Erythroblast (primary cell): ENCODE measurements at regions not wholly inside any gene's neighbourhood (a gene's known extent, or its start where the extent isn't known, plus 50 kb on each side); places are given as distances from the start of the nearest gene placed in this dataset.

Experiments
- DNase-seq, 2 experiments: peaks; one replicate each; lab custom pipeline; 2025; lab: John Stamatoyannopoulos, UW
- GATA1 ChIP-seq: IDR thresholded peaks from 2 replicates; pipeline ENCODE4 v1.6.1; 2011; ENCODE audit warnings: low read depth, mild to moderate bottlenecking, control low read depth, low read length, moderate library complexity
- POLR2A ChIP-seq: IDR thresholded peaks from 2 replicates; pipeline ENCODE4 v1.6.1; 2011; ENCODE audit warnings: mild to moderate bottlenecking, low read length

GRCh38 chr12:43294916-43295315 lies 257.1 kb downstream of the ADAMTS20 start:
- no peak for DNase-seq
- TF ChIP-seq POLR2A = no peak
- no peak for TF ChIP-seq GATA1

- no peak for DNase-seq
- TF ChIP-seq POLR2A (no peak), GATA1 (no peak)
Observed at GRCh38 chr12:43294147-43294546, 257.9 kb downstream of the ADAMTS20 start.

GRCh38 chr12:43293396-43293795 lies 258.6 kb downstream of the ADAMTS20 start:
- DNase-seq = no peak
- no peak for TF ChIP-seq GATA1
- no peak for TF ChIP-seq POLR2A

DNA sequence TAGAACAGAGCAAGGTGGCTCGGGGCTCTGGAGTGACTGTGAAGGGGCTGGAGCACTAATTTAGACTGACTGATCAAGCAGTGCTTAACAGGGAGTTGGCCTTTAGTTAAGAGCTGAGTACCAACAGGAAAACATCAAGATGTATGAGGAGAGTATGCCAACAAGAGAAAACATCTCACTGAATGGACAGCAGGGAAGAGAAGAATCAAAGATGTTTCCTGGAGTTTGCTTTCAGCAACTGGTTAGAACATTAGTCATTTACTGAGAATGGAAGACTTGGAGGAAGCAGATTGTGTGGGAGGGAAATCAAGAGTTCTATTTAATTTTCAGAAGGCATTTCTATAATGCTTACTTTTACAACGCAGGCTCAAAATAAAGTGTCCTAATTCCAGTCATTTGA lies 259.3 kb downstream of the ADAMTS20 start:
- TF ChIP-seq GATA1 = no peak
- no peak for TF ChIP-seq POLR2A

GRCh38 chr12:43291516-43291915 lies 260.5 kb downstream of the ADAMTS20 start:
- DNase-seq = no peak

More for the DNA sequence above, 259.3 kb downstream of the ADAMTS20 start:
- no peak for DNase-seq

GRCh38 chr12:43290836-43291235 lies 261.2 kb downstream of the ADAMTS20 start:
- no peak for DNase-seq
- TF ChIP-seq POLR2A = no peak
- no peak for TF ChIP-seq GATA1

More at GRCh38 chr12:43291516-43291915, 260.5 kb downstream of the ADAMTS20 start:
- TF ChIP-seq POLR2A (no peak), GATA1 (no peak)

- TF ChIP-seq GATA1 = no peak
- TF ChIP-seq POLR2A = no peak
- no peak for DNase-seq
Observed at GRCh38 chr12:43289426-43289801, 262.6 kb downstream of the ADAMTS20 start.

GRCh38 chr12:43288671-43289425 lies 263.2 kb downstream of the ADAMTS20 start:
- TF ChIP-seq GATA1 = no peak
- no peak for TF ChIP-seq POLR2A
- DNase-seq = no peak

GRCh38 chr12:43287706-43288383 lies 264.2 kb downstream of the ADAMTS20 start:
- TF ChIP-seq POLR2A = no peak
- no peak for TF ChIP-seq GATA1
- no peak for DNase-seq

DNA sequence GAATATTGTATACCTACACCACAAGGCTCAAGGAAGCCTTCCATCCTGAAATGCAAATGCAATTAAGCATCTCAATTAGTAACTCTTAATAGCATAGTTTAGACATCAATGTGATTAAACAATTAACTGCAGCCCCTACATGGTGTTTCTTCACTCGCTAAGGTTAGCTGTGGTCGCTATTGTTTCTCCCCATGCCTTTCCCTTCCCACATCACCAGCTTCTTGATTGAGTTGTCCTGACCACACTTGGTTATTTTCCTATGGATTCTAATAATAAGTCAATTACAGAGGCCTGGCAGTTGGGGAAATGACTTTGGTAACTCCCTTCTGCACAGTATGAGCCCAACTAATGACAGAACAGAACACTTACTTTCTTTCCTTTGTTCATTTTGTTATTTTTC lies 265.0 kb downstream of the ADAMTS20 start:
- no peak for TF ChIP-seq GATA1
- DNase-seq = no peak

DNA sequence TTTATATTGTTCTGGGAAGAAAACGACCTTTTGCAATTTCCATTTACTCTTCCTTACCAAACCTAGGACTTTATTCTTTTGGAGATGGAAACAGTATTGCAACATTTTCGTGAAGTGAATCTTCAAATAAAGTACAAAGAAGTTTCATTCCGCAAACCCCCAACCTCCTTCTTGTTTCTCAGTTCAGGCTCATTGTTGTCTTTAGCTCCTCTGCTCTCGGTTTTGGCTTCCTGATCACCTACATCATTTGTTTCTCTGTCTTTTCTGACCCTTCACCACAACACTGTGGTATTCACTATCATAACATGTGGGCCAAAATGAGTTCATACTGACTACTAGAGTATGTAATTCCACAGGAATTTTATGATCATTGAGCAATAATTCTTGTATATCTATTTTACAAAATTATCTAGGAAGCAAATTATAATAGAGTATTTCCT lies 266.8 kb downstream of the ADAMTS20 start:
- TF ChIP-seq GATA1 = no peak
- no peak for TF ChIP-seq POLR2A
- no peak for DNase-seq

DNA sequence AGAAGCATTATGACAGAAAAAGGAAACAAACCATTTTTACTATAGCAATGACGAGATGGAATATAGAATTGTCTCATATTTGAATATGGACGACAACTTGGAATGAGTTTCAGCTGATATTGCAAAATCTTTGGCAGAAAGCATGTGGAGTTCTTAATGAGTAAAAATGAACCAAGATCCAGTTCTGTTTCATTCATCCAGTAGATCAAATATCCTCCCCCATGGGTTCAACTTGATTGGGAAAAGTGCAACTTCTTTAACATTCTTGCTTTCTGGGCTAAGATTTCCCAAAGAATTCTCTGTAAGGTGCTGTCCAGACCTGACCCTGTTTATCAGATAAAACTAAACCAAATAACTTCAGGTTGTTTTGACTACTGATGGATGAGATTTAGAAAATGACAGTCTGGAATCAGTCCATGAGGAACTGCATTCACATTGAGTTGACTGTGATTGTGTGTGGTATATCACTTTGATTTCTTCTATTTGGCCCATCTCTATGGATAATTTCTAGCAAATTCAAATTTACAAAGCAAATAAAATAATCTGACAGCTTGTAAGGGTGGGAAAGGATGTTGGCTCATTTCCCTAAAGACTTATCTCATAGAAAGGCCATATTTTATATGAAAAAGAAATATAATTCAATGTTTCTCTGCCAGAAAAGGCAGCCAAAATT lies 267.4 kb downstream of the ADAMTS20 start:
- DNase-seq = no peak
- TF ChIP-seq GATA1 (no peak), POLR2A (no peak)

DNA sequence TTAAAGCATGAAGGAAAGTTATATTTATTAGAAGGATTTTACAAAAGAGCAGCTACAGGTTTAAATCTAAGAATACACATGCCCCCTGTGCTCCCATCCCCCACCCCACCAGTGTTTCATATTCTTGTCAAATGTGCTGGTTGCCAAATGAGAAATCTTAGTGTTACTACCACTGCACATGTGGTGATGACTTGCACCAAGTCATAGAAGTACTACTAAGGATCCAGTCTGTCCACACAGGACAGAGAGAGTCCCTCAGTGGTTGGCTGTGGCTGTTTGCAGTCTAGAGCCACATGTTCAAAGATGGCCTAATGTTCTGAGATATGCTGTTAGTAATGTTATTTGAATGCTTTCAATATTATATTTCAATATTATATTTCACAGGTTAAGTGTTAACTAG lies 268.8 kb downstream of the ADAMTS20 start:
- DNase-seq = no peak
- no peak for TF ChIP-seq GATA1
- no peak for TF ChIP-seq POLR2A

GRCh38 chr12:43282106-43282505 lies 269.9 kb downstream of the ADAMTS20 start:
- no peak for DNase-seq
- TF ChIP-seq GATA1 (no peak), POLR2A (no peak)
